Spleen (tissue), 11 donors: ENCODE measurements at regions not wholly inside any gene's neighbourhood (a gene's known extent, or its start where the extent isn't known, plus 50 kb on each side); places are given as distances from the start of the nearest gene placed in this dataset.

Experiments used
- DNase-seq: peaks from one replicate; pipeline ENCODE4 v3.0.0-alpha.2; 2020
- H3K27ac ChIP-seq, 8 donors: fragments of 200-600 bp; sonication (generic) in 7 of 8; 1 replicate in 4 of 8; 2 replicates in 4 of 8; pipeline versions ENCODE4 v1.5.0 to v1.8.0; 2016 to 2021; ENCODE audit warnings: inconsistent platforms in 4 of 8, mild to moderate bottlenecking in 4 of 8, moderate library complexity in 1 of 8
- H3K27me3 ChIP-seq, 7 donors: fragments of 200-600 bp; sonication (generic) in 6 of 7; replicated peaks in 1 of 7; 1 replicate in 4 of 7; 2 replicates in 3 of 7; pipeline versions ENCODE4 v1.5.0 to v1.8.0; 2016 to 2021; ENCODE audit warnings: inconsistent platforms in 3 of 7, mild to moderate bottlenecking in 1 of 7
- H3K36me3 ChIP-seq, 6 donors: fragments of 200-600 bp; sonication (generic) in 5 of 6; 1 replicate in 4 of 6; 2 replicates in 2 of 6; pipeline versions ENCODE4 v1.5.0 to v1.8.0; 2016 to 2021; ENCODE audit warnings: inconsistent platforms in 2 of 6
- H3K4me1 ChIP-seq, 6 donors: fragments of 200-600 bp; sonication (generic) in 5 of 6; 1 replicate in 3 of 6; 2 replicates in 3 of 6; pipeline versions ENCODE4 v1.5.0 to v1.8.0; 2016 to 2021; ENCODE audit warnings: inconsistent platforms in 3 of 6
- H3K4me3 ChIP-seq, 8 donors: fragments of 200-600 bp; sonication (generic) in 7 of 8; 1 replicate in 4 of 8; 2 replicates in 4 of 8; pipeline versions ENCODE4 v1.5.0 to v1.8.0; 2016 to 2021; ENCODE audit warnings: inconsistent platforms in 4 of 8, mild to moderate bottlenecking in 4 of 8, moderate library complexity in 2 of 8
- H3K9me3 ChIP-seq, 8 donors: fragments of 200-600 bp; sonication (generic) in 7 of 8; 1 replicate in 4 of 8; 2 replicates in 4 of 8; pipeline versions ENCODE4 v1.5.0 to v1.8.0; 2016 to 2021; ENCODE audit warnings: inconsistent platforms in 4 of 8
- CTCF ChIP-seq, 11 experiments: fragments of 200-600 bp in 7 of 11; fragments of 450-650 bp in 4 of 11; sonication (generic) in 4 of 11; IDR thresholded peaks in 8 of 11; conservative IDR thresholded peaks in 3 of 11; 1 replicate in 7 of 11; 2 replicates in 4 of 11; pipeline versions ENCODE4 v1.4.0 to v1.8.0; 2016 to 2021; ENCODE audit warnings: antibody characterized with exemption in 11 of 11, inconsistent platforms in 4 of 11, mild to moderate bottlenecking in 1 of 11
- POLR2A ChIP-seq, 3 donors: fragments of 450-650 bp; IDR thresholded peaks; one replicate each; pipeline ENCODE4 v1.5.1; 2017; ENCODE audit warnings: antibody characterized with exemption in 3 of 3, mild to moderate bottlenecking in 1 of 3
- POLR2AphosphoS5 ChIP-seq, 3 donors: sonication (generic); formaldehyde crosslinking; IDR thresholded peaks; one replicate each; pipeline ENCODE4 v1.5.1; 2017; ENCODE audit warnings: antibody characterized with exemption in 3 of 3
- WGBS, 5 donors: extraction: QIAGEN DNeasy Blood & Tissue Kit in 3 of 5; methylation state at CpG; one replicate each; pipeline versions ENCODE4 v1.1.5 to v1.1.7; 2013 to 2018; 5-methylcytosine and 5-hydroxymethylcytosine counted together
- intact Hi-C: fragments of 100-400 bp; cut with DNase I; formaldehyde crosslinking; loops from one replicate; pipeline ENCODE4 v1.15.0; 2023; ENCODE audit warnings: low total_unique reads
- donor health status: healthy with polysubstance abuse.
- donor health status: DM: no; HTN: no; CAD: no; lungs with moderate emphysema.
- donor health status: DM: no; HTN: no; CAD: no.
- donor health status: Bipolar disorder and iron deficiency.
- donor health status: healthy.
- donor health status: DM: no; HTN: no; CAD: no.
- donor health status: DM: yes; HTN: yes; CAD: no.

- WGBS, 5 donors, result 8 to 12% (median 11%) methylated on average over 4 of the region's 4 CpGs
- DNase-seq, result no peak
- no peaks in the 10 kb centered on the region for H3K36me3 ChIP-seq
- no peaks in the 10 kb centered on the region for H3K9me3 ChIP-seq
- H3K27me3 ChIP-seq, result no peaks in the 10 kb centered on the region
- intact Hi-C loops, result no loop called here
- no peak overlapping the region for H3K4me3 ChIP-seq
- TF ChIP-seq POLR2AphosphoS5 (IDR thresholded peaks at IDR 0.05) (no peak), CTCF (IDR thresholded peaks at IDR 0.05 in 8 of 11, conservative IDR thresholded peaks at IDR 0.05 in 3 of 11) (no peak), POLR2A (IDR thresholded peaks at IDR 0.05) (no peak)
- H3K4me1 ChIP-seq, result peaks cover 0 to 5% (median 0%) of the 10 kb centered on the region in 6 donors
- no peak overlapping the region for H3K27ac ChIP-seq
Measured at GRCh38 chr9:106753155-106753671, 109.8 kb upstream of the ZNF462 start.

GRCh38 chr9:106755736-106756135 lies 107.2 kb upstream of the ZNF462 start:
- DNase-seq, result no peak
- Histone ChIP-seq H3K9me3 (no peaks in the 10 kb centered on the region), H3K27me3 (no peaks in the 10 kb centered on the region), H3K4me3 (no peak overlapping the region), H3K36me3 (no peaks in the 10 kb centered on the region), H3K27ac (no peak overlapping the region), H3K4me1 (peaks cover 0 to 5% (median 0%) of the 10 kb centered on the region in 6 donors)
- TF ChIP-seq POLR2A (IDR thresholded peaks at IDR 0.05), result no peak
- no peak for TF ChIP-seq CTCF (IDR thresholded peaks at IDR 0.05 in 8 of 11, conservative IDR thresholded peaks at IDR 0.05 in 3 of 11)
- TF ChIP-seq POLR2AphosphoS5 (IDR thresholded peaks at IDR 0.05), result no peak
- 86 to 92% (median 89%) methylated on average over 7 of the region's 7 CpGs for WGBS, 5 donors
- intact Hi-C loops, result no loop called here

GRCh38 chr9:106757514-106757913 lies 105.5 kb upstream of the ZNF462 start:
- no peaks in the 10 kb centered on the region for H3K36me3 ChIP-seq
- no peak overlapping the region for H3K27ac ChIP-seq
- 25 to 49% (median 31%) methylated on average over 2 of the region's 2 CpGs for WGBS, 5 donors
- H3K27me3 ChIP-seq, result no peaks in the 10 kb centered on the region
- no peak overlapping the region for H3K4me3 ChIP-seq
- H3K9me3 ChIP-seq, result no peaks in the 10 kb centered on the region
- peaks cover 0 to 5% (median 0%) of the 10 kb centered on the region in 6 donors for H3K4me1 ChIP-seq
- no peak for TF ChIP-seq POLR2AphosphoS5 (IDR thresholded peaks at IDR 0.05)
- TF ChIP-seq CTCF (IDR thresholded peaks at IDR 0.05 in 8 of 11, conservative IDR thresholded peaks at IDR 0.05 in 3 of 11), result no peak
- no peak for TF ChIP-seq POLR2A (IDR thresholded peaks at IDR 0.05)
- DNase-seq, result no peak
- intact Hi-C loops, result no loop called here

- no peak for DNase-seq
- H3K27ac ChIP-seq, result no peak overlapping the region
- TF ChIP-seq POLR2AphosphoS5 (IDR thresholded peaks at IDR 0.05), result no peak
- TF ChIP-seq POLR2A (IDR thresholded peaks at IDR 0.05), result no peak
- TF ChIP-seq CTCF (IDR thresholded peaks at IDR 0.05 in 8 of 11, conservative IDR thresholded peaks at IDR 0.05 in 3 of 11), result no peak
- intact Hi-C loops, result no loop called here
- WGBS, 5 donors, result 46 to 56% (median 50%) methylated on average over 1 of the region's 1 CpG
- H3K9me3 ChIP-seq, result peaks cover 0 to 3% (median 0%) of the 10 kb centered on the region in 8 donors
- no peaks in the 10 kb centered on the region for H3K36me3 ChIP-seq
- H3K27me3 ChIP-seq, result no peaks in the 10 kb centered on the region
- H3K4me3 ChIP-seq, result no peak overlapping the region
- H3K4me1 ChIP-seq, result no peaks in the 10 kb centered on the region
Measured at GRCh38 chr9:106758911-106759310, 104.1 kb upstream of the ZNF462 start.
